ENCODE measurements at regions not wholly inside any gene's neighbourhood (a gene's known extent, or its start where the extent isn't known, plus 50 kb on each side); places are given as distances from the start of the nearest gene placed in this dataset.

- TF ChIP-seq MZF1 (tag by site-specific recombination; IDR thresholded peaks at IDR 0.05; ENCODE audit: borderline replicate concordance) = no peak
- TF ChIP-seq, protein P1, sequence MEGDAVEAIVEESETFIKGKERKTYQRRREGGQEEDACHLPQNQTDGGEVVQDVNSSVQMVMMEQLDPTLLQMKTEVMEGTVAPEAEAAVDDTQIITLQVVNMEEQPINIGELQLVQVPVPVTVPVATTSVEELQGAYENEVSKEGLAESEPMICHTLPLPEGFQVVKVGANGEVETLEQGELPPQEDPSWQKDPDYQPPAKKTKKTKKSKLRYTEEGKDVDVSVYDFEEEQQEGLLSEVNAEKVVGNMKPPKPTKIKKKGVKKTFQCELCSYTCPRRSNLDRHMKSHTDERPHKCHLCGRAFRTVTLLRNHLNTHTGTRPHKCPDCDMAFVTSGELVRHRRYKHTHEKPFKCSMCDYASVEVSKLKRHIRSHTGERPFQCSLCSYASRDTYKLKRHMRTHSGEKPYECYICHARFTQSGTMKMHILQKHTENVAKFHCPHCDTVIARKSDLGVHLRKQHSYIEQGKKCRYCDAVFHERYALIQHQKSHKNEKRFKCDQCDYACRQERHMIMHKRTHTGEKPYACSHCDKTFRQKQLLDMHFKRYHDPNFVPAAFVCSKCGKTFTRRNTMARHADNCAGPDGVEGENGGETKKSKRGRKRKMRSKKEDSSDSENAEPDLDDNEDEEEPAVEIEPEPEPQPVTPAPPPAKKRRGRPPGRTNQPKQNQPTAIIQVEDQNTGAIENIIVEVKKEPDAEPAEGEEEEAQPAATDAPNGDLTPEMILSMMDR (tag by site-specific recombination; IDR thresholded peaks at IDR 0.05) = no peak
- TF ChIP-seq ZNF629 (tag by site-specific recombination; IDR thresholded peaks at IDR 0.05) = no peak
- TF ChIP-seq ZNF549 (tag by site-specific recombination; IDR thresholded peaks at IDR 0.05) = no peak
- no peak for TF ChIP-seq ZNF302 (tag by site-specific recombination; IDR thresholded peaks at IDR 0.05; ENCODE audit: low read depth)
- TF ChIP-seq SP2 (tag by site-specific recombination; IDR thresholded peaks at IDR 0.05) = no peak
Measured at GRCh38 chr17:77613218-77613617, 345.3 kb upstream of the TNRC6C start.
